ENCODE measurements at regions not wholly inside any gene's neighbourhood (a gene's known extent, or its start where the extent isn't known, plus 50 kb on each side); places are given as distances from the start of the nearest gene placed in this dataset.

GRCh38 chr12:124435806-124436345, 131.5 kb downstream of the NCOR2 start:
- TF ChIP-seq CTCF (IDR thresholded peaks at IDR 0.05; ENCODE audit: borderline replicate concordance, insufficient read depth, low read depth, low read length), result no peak
- H3K4me3 ChIP-seq (ENCODE audit: low read depth, low read length), result no peak overlapping the region

GRCh38 chr12:124434951-124435805, 132.2 kb downstream of the NCOR2 start:
- H3K4me3 ChIP-seq (ENCODE audit: low read depth, low read length), result no peak overlapping the region
- TF ChIP-seq CTCF (IDR thresholded peaks at IDR 0.05; ENCODE audit: borderline replicate concordance, insufficient read depth, low read depth, low read length), result no peak

DNA sequence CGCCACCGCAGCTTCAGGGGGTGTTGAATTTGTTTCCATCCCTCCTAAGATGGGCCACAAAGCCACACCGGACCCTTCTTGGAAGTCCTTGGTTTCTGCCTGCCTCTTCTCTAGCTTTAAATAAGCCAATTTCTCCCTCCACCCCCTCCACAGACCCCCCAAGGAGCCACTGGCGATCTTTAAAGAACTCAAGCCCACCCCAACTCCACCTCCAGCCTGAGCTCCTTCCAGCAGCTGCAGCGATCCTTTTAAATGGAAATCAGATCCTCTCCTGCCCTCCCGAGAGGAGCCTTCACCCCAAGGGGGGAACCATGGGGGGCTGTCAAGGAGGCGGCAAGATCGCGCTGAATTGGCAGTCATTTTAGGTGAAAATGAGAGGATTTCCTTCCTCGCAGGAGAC, 133.1 kb downstream of the NCOR2 start:
- H3K4me3 ChIP-seq (ENCODE audit: low read depth, low read length), result no peak overlapping the region
- no peak for TF ChIP-seq CTCF (IDR thresholded peaks at IDR 0.05; ENCODE audit: borderline replicate concordance, insufficient read depth, low read depth, low read length)

GRCh38 chr12:124433879-124434278, 133.5 kb downstream of the NCOR2 start:
- H3K4me3 ChIP-seq (ENCODE audit: low read depth, low read length), result no peak overlapping the region
- TF ChIP-seq CTCF (IDR thresholded peaks at IDR 0.05; ENCODE audit: borderline replicate concordance, insufficient read depth, low read depth, low read length), result no peak

DNA sequence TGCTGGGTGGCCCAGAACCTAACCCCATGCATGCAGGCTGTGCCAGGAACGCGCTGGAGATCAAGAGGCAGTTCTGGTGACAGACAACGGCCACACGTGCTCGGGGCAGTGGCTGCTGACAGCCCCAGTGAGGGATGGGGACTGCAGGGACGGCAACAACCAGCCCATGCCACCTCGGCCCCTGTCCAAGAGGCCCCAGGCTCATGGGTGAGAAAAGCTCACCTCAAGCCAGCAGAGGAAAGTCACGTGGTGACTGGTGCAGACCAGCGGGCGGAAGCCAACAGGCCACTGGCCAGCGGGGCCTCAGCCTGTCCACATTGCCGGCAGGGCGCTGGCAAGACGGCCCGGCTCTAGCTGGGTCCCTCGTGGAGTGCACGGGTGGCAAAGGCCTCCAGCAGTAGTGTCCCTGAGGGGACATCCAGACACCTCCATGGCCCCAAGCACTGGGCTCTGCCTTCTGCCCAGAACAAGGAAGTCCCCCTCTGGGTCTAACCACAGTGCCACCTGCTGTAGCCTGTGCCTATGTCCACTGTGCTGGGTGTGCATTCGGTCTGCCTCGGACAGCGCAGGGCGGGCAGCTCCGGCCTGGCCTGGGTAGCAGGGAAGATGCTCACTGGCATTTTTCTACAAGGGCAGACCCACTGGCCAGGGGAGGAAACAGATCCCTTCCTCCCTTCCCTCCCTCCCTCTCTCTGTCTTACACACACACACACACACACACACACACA, 134.1 kb downstream of the NCOR2 start:
- no peak overlapping the region for H3K4me3 ChIP-seq (ENCODE audit: low read depth, low read length)
- no peak for TF ChIP-seq CTCF (IDR thresholded peaks at IDR 0.05; ENCODE audit: borderline replicate concordance, insufficient read depth, low read depth, low read length)

- TF ChIP-seq CTCF (IDR thresholded peaks at IDR 0.05; ENCODE audit: borderline replicate concordance, insufficient read depth, low read depth, low read length), result no peak
- H3K4me3 ChIP-seq (ENCODE audit: low read depth, low read length), result no peak overlapping the region
Observed at GRCh38 chr12:124432376-124432775, 135.0 kb downstream of the NCOR2 start.

Measured in GM12875 (cell line).